NCI-H1694 (cell line): ENCODE measurements at regions not wholly inside any gene's neighbourhood (a gene's known extent, or its start where the extent isn't known, plus 50 kb on each side); places are given as distances from the start of the nearest gene placed in this dataset.

Experiments used
- DNase-seq: peaks from one replicate; lab custom pipeline; 2025; lab: John Stamatoyannopoulos, UW

DNA sequence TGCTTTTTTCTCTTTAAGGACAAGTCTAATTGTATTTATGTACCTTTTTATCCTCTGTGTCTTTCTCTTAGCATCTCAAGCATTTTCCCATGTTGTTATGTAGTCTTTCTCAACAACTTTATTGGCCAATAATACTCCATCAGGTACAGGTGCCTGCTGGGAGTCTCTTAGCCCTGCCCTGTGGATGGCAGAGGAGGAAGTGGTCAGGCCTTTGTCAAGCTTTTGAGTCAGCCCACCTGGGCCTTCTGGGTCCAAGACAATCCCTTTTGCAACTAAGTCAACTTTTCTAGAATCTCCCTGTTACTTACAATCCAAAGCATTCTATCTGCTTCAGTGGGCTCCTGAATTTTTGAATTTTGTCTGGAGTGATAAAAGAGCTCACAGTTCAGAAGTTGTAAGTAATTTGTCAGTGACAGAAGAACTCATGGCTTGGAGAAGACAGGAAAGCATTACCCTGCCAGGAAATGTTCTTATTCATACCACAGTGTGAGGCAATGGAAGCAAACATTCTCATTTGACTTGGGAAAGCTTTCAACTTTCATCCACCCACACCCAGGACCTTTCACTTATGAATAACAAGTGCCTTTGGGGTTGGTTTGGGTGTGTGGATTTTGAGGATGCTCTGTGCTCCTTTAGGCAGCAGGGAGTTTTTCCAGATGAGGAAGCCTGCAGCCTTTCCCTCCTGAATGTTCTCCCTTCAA is 200.0 kb upstream of the S1PR3 start:
- DNase-seq = no peak

DNA sequence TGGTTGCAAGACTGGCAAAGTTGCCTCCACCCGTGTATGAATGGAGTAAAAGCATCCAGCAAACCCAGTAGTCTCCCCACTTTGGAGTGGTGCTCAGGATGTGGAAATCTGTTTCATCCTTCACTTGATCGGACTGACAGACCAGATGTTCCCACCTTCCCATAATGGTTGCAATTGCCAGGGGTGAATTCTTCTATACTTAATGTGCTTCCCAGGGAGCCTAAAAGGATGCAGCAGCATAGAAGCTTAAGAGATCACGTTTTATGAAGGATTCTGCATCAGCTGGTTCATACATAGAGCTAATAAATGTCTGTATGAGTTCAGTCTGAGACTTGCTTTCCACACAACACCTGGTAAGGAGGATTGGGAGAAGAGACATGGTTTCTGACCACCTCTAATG is 198.8 kb upstream of the S1PR3 start:
- no peak for DNase-seq

DNA sequence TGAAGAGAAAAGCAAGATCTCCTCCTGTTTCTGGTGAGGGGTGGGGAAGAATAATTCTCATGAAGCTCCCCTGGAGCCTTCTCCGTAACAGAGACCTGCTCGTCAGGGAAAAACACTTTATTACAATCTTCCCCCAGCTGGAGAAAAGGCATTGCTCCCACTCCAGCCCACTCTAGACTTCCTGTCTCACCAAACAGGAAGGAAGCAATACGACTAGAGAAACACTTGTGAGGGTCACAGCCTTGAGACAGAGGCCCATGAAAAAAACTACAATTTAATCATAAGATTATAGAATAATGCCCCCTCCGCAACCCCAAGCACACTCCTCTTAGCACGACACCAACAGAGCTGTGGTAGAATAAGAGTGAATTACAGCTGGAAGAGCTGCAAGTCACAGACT is 197.2 kb upstream of the S1PR3 start:
- DNase-seq = no peak

DNA sequence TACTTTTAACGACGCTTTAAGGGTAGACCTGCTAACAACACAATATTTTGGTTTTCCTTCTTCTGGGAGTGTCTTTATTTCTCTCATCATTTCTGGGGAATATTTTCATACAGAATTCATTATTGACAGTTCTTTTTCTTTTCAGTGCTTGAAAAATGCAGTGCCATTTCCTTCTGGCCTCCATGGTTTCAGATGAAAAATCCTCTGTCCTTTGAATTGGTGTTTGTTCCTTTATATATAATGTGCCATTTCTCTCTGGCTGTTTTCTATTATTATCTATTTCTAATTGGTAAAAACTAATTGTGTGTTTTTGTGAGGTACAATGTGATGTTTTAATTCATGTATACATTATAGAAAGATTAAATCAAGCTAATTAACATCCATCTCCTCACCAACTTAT is 194.3 kb upstream of the S1PR3 start:
- no peak for DNase-seq

DNA sequence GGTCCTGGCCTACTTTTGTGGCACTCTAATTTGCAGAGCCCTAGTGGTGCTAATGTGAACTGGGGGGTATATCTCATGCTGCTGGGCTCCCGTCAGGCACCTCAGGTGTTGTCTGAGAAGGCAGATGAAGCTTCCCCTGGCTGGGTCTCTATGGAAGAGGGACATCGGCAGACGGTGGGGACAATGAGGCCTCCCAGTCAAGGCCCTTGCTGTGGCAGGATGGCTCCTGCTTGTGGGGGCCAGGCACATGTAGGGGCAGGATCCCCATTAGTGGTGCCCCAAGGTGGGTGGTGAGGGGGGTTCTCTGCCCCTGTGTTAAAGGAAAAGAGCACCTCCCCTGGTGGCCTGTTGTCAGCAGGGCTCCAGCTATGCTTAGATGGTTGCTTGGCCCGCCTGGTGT is 192.8 kb upstream of the S1PR3 start:
- DNase-seq = no peak

DNA sequence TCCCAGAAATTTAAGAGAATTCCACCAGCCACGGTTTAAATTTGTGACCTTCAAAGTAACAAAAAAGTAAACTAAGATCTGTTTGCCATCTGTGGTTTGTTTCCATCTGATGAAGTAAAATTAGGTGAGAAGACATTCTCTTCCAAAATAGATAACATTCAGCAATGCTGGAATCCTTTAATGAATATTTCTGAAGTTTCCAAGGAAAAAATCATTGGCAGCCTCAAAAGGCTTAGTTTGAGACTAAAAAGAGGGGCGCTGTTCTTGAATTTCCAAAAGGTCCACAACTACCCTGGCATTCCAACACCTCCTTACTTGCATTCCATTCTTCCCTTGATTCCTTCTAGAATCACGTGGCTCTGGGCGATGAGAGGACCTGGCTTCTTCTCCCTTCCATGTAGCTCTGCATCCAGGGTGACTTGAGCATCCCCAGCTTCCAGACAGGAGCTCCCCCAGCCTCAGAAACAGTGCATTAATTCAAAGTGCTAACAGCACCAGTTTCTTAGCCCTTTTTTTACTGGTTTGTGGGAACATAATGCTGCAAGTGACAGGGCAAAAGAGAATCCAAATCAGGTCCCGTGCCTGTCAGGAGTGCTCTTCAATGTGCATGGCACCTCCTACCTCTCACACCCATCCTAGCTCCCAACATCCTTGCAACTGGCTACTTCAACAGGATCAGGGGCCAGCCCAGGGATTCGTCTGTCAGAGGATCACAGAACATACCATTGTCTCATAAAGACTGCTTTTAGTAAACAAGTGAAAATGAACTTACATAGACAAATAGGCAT is 191.5 kb upstream of the S1PR3 start:
- DNase-seq = no peak

DNA sequence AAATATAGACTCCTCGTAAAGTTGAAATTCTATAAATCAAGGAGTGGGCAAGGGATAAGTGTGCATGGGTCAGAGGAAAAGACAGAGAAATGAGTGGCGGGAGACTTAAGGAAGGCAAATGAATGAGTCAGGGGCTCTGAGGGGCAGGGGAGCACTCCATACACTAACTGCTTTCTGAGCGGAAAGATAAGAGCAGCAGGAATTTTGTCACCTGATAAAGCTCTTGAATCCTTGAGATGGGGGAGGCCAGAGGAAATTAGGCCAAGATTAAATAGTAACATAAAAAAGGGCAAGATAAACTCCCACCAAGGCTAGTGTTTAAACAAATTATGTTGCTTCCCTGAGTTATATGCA is 191.0 kb upstream of the S1PR3 start:
- DNase-seq = no peak

DNA sequence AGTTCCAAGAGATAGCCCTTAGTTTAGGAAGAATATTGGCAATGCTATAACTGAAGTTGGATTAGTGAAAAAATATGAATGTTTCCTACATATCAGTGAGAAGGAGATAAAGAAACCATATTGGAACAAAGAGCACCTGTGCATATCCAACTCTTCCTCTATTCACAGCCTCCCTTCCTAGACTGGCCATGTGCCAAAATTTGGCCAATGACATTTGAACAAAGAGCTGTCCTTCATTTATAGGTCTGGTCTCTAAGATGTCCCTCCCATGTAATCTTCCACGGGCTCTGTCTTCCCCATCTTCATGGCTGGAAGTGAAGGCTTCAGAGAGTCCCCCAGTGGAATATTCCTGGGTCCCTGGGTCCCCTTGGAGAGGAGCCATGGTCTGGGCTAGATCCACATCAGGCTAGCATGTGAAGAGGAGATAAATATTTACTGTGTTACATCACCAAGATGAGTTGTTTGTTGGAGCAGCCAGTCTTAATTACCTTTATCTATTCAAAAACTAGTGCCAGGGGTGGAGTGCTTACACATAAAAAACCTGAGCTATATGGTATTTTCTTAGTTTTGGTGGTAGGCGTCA is 190.0 kb upstream of the S1PR3 start:
- DNase-seq = no peak

DNA sequence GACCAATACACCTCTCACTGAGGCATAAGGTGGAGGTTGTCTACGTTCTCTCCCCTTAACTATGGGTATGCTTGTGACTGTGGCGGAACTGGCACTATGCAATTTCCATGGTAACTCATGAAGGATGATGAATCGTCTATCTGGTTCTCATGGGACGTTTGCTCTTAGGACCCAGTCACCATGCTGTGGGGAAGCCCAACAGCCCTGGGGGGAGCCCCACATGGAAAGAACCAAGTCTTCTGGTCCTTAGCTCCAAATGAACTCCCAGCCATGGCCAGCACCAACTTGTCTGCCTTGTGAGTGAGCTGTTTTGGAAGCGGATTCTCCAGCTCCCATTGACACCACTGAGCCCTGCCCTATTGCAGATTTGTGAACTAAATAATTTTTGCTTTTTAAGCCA is 188.7 kb upstream of the S1PR3 start:
- no peak for DNase-seq

DNA sequence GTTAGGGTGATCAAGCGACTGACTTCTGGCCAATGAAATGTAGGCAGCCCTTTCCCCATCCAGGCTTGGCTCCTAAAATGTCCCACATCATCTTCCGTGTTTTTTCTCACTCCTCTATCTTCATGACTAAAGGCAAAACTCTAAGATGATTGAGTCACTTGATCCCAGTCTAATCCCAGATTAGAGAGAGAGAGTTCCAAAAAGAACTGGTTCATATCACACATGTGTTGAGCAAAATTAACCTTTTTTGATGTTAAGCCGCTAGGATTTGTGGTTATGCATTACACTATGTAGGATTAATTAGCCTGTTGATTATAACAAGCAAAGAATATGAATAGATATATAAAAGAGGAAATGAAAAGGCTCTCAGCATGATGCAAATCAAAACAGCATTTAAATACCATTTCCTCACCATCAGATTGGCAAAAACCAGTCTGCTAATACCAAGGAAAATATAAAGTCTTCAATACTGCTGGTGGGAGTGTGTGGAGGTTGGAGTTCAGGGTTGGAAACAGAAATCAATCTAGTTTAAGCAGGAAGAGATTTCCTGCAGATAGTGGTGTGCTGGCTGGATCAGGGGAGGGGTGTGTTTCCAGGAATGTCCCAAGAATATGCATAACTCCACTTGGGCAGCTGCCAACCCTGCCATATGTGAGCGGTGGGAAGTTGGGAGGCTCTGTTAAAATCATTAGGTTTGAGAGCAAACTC is 187.6 kb upstream of the S1PR3 start:
- no peak for DNase-seq

DNA sequence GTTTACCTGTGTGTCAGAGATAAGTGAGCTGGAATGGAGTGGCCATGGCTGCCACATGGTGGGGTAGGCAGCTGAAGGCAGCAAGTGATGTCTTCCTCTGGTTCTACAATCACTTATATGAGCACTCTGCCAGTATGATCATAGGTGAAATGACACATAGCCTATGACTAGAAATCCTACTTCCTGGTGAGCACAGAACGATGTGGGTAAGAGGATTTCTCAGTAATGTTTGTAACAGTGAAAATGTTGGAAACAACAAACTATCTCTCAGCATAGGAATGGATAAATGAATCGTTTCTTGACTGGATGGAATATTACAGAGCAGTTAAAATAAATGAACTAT is 187.0 kb upstream of the S1PR3 start:
- no peak for DNase-seq

DNA sequence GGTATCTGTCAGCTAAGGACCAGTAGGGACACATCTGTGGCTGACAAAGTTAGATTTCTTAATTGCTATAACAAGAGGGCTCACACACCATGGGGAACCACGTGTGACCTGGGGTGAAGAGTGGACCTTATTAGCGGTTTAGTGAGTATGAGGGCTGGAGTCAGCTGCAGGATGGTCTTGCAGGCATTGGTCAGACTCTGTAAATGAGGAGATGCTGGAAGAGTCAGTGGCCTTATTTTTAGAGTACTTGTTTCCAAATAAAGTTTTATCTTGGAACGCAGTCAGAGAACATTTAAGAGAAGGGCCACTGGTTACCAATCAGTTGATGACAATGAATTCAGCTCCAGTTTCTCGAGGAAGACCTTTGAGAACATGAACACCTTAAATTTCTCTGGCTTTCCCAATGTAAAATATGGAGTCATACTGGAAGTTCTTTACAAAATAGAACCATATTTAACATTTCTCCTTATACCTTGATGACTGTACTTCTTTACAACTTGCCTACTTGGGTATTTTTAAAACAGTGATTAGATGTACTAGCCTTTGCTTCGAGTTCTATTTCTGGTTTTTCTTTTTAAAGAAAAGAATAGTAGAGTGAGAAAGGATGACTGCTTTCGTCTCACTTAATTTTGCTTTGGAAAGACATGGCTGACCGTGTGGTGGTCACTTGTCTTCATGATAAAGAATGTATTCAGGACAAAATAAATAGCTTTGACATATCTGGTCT is 185.9 kb upstream of the S1PR3 start:
- no peak for DNase-seq

DNA sequence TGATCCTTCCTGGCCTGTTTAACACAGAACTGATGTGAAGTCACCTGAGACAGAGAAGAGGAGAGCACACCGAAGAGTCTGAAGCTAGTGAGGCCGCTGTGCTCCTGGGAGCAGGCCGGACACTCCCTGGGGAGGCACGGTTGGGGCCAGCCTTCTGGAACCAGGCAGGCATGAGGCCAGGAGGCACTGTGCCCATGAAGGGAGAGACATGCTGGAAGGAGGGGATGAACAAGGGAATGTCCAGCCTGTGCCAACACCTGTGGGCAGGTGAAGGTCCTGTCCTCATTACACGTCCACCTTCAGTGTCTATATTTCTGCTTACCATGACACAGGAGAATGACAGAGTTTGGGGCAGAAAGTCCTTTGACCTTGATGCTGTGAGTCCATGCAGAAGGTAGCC is 183.8 kb upstream of the S1PR3 start:
- no peak for DNase-seq

DNA sequence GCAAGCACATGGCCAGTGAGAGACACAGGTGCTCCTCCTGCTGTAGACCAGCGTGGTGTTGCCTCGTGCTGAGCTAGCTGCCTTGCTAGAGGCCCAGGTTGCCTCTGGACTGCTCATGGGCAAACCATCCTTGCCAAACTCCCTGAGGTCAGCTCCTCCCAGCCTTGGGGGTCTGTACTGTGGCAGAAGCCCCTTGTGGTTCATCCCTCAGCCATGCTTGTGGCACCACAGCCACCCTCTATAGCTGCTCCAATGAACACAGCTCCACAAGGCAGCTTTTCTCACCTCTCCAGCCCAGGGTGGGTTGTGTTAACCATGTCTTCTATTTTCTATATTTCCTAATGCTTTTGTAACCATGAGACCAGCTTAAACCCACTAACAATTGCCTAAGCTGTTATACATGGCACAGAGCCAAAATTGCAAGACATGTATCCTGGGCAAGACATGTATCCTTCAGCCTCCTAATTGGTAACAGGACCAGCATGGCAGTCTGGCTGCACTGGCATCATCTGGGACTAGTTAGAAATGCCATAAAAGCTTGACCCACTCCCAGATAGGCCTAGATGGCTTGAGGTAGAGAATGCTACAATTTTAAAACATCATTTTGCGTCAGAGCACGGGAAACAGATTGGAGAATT is 183.1 kb upstream of the S1PR3 start:
- no peak for DNase-seq

DNA sequence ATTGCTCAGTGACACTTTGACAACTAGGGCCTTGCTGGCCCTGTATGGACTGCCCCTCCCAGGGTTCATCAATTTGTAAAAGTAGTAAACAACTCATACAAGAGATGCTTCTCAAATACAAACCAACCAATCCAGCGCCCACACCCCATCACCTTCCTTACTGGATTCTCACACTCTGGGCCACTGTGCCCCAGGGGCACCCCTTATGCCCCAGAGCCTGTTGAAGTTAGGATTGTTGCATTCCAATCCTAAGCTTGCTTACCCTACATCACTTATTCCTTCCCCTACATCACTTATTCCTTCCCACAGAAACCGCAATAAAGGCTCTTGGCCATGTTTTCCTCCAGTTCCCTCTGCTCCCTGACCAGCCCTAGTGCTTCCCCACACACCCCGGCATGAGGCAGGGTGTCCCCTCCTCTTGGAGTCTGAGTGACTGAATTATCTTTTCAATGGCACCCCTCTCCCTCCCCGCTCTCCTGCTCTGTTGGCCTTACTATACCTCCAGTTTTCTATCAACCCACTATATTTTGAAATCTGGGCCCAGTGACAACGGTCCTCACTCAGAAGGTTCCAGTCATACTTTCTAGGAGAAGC is 182.4 kb upstream of the S1PR3 start:
- DNase-seq = no peak

DNA sequence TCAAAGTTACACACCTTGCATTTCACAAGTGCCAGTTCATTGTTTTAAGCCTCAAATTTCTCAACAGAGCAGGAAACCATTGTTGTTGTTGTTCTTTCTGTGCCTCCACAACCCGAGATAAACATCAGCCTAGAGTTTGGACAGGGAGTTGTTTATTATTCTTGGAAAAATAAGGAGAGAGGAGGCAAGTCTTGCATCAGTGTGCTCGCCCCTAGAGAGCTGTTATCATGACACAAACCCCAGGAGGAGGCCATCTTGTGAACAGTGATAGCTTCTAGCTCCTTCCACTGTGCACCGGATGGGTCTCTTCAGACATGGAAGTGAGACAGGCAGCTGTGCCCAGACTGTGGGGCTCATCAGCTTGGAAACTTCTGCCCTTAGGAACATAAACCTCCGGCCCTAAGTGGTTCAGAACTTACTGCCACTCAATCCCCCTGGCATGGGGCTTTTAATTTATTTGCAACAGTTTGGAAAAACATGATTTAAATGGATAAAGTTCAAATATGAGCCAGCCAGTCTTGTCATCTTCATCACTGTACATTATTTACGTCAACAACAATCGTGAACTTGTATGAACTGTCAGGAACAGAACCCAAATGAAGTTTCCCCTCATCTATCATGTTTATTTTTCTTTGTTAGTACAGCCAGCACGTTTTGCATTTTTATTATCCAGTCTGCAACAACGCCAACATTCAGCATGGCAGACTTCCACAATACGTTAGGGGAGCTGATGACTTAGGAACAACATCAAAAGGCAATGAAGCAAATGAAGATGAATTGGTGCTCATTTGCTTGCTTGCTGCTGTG is 181.7 kb upstream of the S1PR3 start:
- DNase-seq = no peak

DNA sequence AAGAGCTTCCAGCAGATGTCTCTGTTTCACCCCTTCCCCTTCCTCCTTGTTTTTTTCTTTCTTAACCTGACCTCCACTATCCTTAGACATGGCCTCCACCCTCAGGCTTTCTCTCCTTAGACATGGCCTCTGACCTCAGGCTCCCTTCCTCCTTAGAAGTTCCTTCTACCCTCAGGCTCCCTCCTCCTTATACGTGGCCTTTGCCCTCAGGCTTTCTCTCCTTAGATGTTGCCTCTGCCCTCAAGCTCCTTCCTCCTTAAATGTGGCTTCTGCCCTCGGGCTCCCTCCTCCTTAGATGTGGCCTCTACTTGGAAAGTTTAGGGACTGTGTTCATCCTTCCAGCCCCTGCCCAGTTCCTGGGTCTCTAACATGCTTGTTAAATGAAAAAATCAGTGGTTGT is 180.4 kb upstream of the S1PR3 start:
- no peak for DNase-seq

DNA sequence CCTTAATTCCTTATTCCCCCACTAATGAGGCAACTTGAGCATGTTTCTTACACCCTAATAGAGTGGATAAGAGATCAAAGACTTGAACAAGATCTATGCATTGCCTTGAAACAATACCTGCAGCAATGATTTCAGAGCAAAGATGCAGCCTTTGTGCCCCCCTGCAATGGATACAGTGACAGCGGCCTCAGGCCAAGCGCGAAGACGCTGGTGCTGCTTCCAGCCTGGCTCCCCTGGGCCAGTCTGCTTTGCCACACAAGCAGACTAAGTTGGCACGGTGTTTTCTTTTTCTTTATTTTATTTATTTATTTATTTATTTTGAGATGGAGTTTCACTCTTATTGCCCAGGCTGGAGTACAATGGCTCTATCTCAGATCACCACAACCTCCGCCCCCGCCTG is 179.8 kb upstream of the S1PR3 start:
- no peak for DNase-seq

DNA sequence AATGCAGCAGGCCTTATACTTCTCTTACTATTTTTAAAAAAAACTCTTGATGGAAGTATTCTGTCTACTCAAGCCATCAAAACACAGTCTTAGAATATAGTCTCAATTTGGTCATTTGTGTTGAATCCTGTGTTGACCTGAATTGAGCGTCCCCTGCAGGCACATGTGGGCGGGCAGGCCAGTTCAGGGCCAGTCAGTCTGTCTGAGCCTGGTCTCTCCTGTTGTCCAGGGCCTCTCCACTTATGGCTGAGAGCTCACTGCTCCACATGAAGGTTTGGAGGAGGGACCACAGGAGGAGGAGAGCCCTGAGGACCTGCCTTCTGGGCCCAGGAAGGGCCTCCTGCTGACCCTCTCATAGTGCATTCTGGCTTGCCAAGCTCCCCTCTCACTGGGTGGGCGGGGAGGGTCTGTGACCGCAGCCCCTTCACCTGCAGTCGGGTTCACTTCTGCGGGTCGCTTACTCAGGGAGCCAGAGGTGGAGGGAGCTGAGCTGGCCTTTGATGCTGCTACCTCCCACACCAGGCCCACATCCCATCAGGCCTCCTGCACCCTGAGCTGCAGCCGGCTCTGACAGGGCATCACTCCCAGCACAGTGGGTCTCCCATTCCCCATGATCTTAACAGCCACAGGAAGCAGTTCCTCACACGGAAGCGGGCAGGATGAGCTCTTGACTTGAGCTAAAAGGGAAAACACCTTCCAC is 178.2 kb upstream of the S1PR3 start:
- DNase-seq = no peak

DNA sequence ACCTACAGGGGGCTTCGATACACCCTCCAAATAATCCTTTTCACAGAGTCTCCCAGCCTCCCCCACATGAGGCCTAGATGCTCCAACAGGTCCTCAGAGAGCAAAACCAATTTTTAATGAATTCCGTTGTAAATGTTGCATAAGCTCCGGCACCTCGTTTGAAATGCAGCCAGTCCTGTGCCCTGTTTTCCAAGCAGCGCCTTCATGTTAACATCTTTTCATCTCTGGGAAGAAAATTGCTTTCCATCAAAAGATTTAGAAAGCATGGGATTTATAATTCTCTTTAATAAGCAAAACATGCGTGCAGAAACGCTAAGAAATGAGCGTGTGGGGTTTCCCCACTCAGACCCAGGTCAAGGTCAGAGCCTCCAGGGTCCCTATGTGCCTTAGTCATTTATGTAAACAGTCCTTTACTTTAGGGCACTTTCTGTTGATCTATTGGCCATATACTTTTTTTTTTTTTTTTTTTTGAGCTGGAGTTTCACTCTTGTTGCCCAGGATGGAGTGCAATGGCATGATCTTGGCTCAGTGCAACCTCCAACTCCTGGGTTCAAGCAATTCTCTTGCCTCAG is 177.5 kb upstream of the S1PR3 start:
- DNase-seq = no peak
